ENCODE measurements at regions not wholly inside any gene's neighbourhood (a gene's known extent, or its start where the extent isn't known, plus 50 kb on each side); places are given as distances from the start of the nearest gene placed in this dataset.

DNA sequence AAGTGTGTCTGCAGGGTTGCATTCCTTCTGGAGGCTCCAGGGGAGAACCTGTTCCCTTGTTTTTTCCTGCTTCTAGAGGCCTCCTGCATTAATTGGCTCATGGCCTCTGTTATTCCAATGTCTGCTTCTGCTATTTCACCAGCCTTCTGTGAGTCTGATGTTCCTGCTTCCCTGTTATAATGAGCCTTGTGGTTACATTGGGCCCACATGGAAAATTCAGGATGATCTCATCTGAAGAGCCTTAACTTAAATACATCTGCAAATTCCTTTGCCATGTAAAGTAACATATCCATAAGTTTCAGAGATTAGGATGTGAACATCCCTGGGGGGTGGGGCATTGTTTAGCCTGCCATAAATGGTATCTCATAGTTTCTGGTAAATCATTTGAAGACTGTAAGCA lies 181.1 kb downstream of the RWDD3 start:
- Histone ChIP-seq H3K9me3 (ENCODE audit: severe bottlenecking) (no peaks in the 10 kb centered on the region), H3K36me3 (ENCODE audit: low read depth) (no peaks in the 10 kb centered on the region), H3K27me3 (ENCODE audit: insufficient read depth, poor library complexity, severe bottlenecking) (no peaks in the 10 kb centered on the region), H3K4me1 (ENCODE audit: insufficient read depth, poor library complexity, severe bottlenecking) (no peaks in the 10 kb centered on the region), H3K4me3 (ENCODE audit: severe bottlenecking) (no peak overlapping the region), H3K27ac (ENCODE audit: poor library complexity, severe bottlenecking) (no peak overlapping the region)
- TF ChIP-seq, protein P1, sequence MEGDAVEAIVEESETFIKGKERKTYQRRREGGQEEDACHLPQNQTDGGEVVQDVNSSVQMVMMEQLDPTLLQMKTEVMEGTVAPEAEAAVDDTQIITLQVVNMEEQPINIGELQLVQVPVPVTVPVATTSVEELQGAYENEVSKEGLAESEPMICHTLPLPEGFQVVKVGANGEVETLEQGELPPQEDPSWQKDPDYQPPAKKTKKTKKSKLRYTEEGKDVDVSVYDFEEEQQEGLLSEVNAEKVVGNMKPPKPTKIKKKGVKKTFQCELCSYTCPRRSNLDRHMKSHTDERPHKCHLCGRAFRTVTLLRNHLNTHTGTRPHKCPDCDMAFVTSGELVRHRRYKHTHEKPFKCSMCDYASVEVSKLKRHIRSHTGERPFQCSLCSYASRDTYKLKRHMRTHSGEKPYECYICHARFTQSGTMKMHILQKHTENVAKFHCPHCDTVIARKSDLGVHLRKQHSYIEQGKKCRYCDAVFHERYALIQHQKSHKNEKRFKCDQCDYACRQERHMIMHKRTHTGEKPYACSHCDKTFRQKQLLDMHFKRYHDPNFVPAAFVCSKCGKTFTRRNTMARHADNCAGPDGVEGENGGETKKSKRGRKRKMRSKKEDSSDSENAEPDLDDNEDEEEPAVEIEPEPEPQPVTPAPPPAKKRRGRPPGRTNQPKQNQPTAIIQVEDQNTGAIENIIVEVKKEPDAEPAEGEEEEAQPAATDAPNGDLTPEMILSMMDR (IDR thresholded peaks at IDR 0.05; ENCODE audit: poor library complexity, severe bottlenecking), result no peak
- no peak for DNase-seq (ENCODE audit: low spot score)
- ATAC-seq (ENCODE audit: low read depth), result no peak

- ATAC-seq (ENCODE audit: low read depth), result no peak
- H3K4me1 ChIP-seq (ENCODE audit: insufficient read depth, poor library complexity, severe bottlenecking), result no peaks in the 10 kb centered on the region
- TF ChIP-seq, protein P1 (IDR thresholded peaks at IDR 0.05; ENCODE audit: poor library complexity, severe bottlenecking), result no peak
Observed at GRCh38 chr1:95426772-95427171, 192.8 kb downstream of the RWDD3 start.

GRCh38 chr1:95427525-95427924 lies 193.5 kb downstream of the RWDD3 start:
- TF ChIP-seq, protein P1 (IDR thresholded peaks at IDR 0.05; ENCODE audit: poor library complexity, severe bottlenecking), result no peak
- ATAC-seq (ENCODE audit: low read depth), result no peak
- no peaks in the 10 kb centered on the region for H3K27me3 ChIP-seq (ENCODE audit: insufficient read depth, poor library complexity, severe bottlenecking)

More at GRCh38 chr1:95426772-95427171, 192.8 kb downstream of the RWDD3 start:
- Histone ChIP-seq H3K4me3 (ENCODE audit: severe bottlenecking) (no peak overlapping the region), H3K27ac (ENCODE audit: poor library complexity, severe bottlenecking) (no peak overlapping the region), H3K27me3 (ENCODE audit: insufficient read depth, poor library complexity, severe bottlenecking) (no peaks in the 10 kb centered on the region), H3K9me3 (ENCODE audit: severe bottlenecking) (no peaks in the 10 kb centered on the region), H3K36me3 (ENCODE audit: low read depth) (no peaks in the 10 kb centered on the region)
- DNase-seq (ENCODE audit: low spot score), result no peak

GRCh38 chr1:95431235-95431634 lies 197.2 kb downstream of the RWDD3 start:
- Histone ChIP-seq H3K27ac (ENCODE audit: poor library complexity, severe bottlenecking) (no peak overlapping the region), H3K27me3 (ENCODE audit: insufficient read depth, poor library complexity, severe bottlenecking) (no peaks in the 10 kb centered on the region), H3K36me3 (ENCODE audit: low read depth) (no peaks in the 10 kb centered on the region), H3K4me3 (ENCODE audit: severe bottlenecking) (no peak overlapping the region), H3K9me3 (ENCODE audit: severe bottlenecking) (no peaks in the 10 kb centered on the region), H3K4me1 (ENCODE audit: insufficient read depth, poor library complexity, severe bottlenecking) (no peaks in the 10 kb centered on the region)
- TF ChIP-seq, protein P1 (IDR thresholded peaks at IDR 0.05; ENCODE audit: poor library complexity, severe bottlenecking), result no peak
- ATAC-seq (ENCODE audit: low read depth) (no peak; the same call in 2 of the 3 replicates), DNase-seq (ENCODE audit: low spot score) (no peak)

More at GRCh38 chr1:95427525-95427924, 193.5 kb downstream of the RWDD3 start:
- no peak for DNase-seq (ENCODE audit: low spot score)
- no peaks in the 10 kb centered on the region for H3K9me3 ChIP-seq (ENCODE audit: severe bottlenecking)
- no peak overlapping the region for H3K27ac ChIP-seq (ENCODE audit: poor library complexity, severe bottlenecking)
- H3K4me3 ChIP-seq (ENCODE audit: severe bottlenecking), result no peak overlapping the region
- no peaks in the 10 kb centered on the region for H3K36me3 ChIP-seq (ENCODE audit: low read depth)
- no peaks in the 10 kb centered on the region for H3K4me1 ChIP-seq (ENCODE audit: insufficient read depth, poor library complexity, severe bottlenecking)

- Histone ChIP-seq H3K27ac (ENCODE audit: poor library complexity, severe bottlenecking) (no peak overlapping the region), H3K36me3 (ENCODE audit: low read depth) (no peaks in the 10 kb centered on the region), H3K9me3 (ENCODE audit: severe bottlenecking) (no peaks in the 10 kb centered on the region), H3K4me1 (ENCODE audit: insufficient read depth, poor library complexity, severe bottlenecking) (no peaks in the 10 kb centered on the region), H3K4me3 (ENCODE audit: severe bottlenecking) (no peak overlapping the region), H3K27me3 (ENCODE audit: insufficient read depth, poor library complexity, severe bottlenecking) (no peaks in the 10 kb centered on the region)
- no peak for DNase-seq (ENCODE audit: low spot score)
- ATAC-seq (ENCODE audit: low read depth), result peak; percentile 48; the same call in 1 of the 3 replicates
- TF ChIP-seq, protein P1 (IDR thresholded peaks at IDR 0.05; ENCODE audit: poor library complexity, severe bottlenecking), result no peak
Observed at GRCh38 chr1:95435611-95436010, 201.6 kb downstream of the RWDD3 start.
